Natural killer cell (primary cell): ENCODE measurements at regions not wholly inside any gene's neighbourhood (a gene's known extent, or its start where the extent isn't known, plus 50 kb on each side); places are given as distances from the start of the nearest gene placed in this dataset.

Experiments
- ATAC-seq, 3 donors: fragments of 150-1000 bp in 2 of 3; fragments of 200-7000 bp in 1 of 3; cut with Tn5 transposase; 1 replicate in 1 of 3; 2 replicates in 2 of 3; pipeline ENCODE4 v1.10.0; 2021; ENCODE audit warnings: mild to moderate bottlenecking in 2 of 3, moderate library complexity in 2 of 3
- DNase-seq, 2 donors: peaks; one replicate each; pipeline versions ENCODE4 v3.0.0 to v3.0.0-alpha.2; 2013 to 2021; ENCODE audit warnings: mixed read lengths in 1 of 2
- H3K27ac ChIP-seq: one replicate; pipeline ENCODE4 v1.5.1; 2013; ENCODE audit warnings: mild to moderate bottlenecking, low read length
- H3K27me3 ChIP-seq: one replicate; pipeline ENCODE4 v1.6.1; 2013; ENCODE audit warnings: low read length; ENCODE audit not compliant: control insufficient read depth, insufficient read depth
- H3K36me3 ChIP-seq: one replicate; pipeline ENCODE4 v1.6.1; 2013; ENCODE audit warnings: low read length; ENCODE audit not compliant: control insufficient read depth, insufficient read depth
- H3K4me1 ChIP-seq: one replicate; pipeline ENCODE4 v1.6.1; 2013; ENCODE audit warnings: low read length; ENCODE audit not compliant: control insufficient read depth, insufficient read depth
- H3K4me3 ChIP-seq: one replicate; pipeline ENCODE4 v1.5.1; 2013; ENCODE audit warnings: low read length
- H3K9me3 ChIP-seq: one replicate; pipeline ENCODE4 v1.6.1; 2013; ENCODE audit warnings: low read length; ENCODE audit not compliant: control insufficient read depth, insufficient read depth
- H3K27ac Mint-ChIP-seq, 2 donors: one replicate each; pipeline ENCODE4 v1.8.0; 2022; ENCODE audit warnings: mild to moderate bottlenecking in 2 of 2, mixed read lengths in 2 of 2, moderate library complexity in 1 of 2
- H3K27me3 Mint-ChIP-seq, 2 donors: one replicate each; pipeline ENCODE4 v1.8.0; 2022; ENCODE audit warnings: low read depth in 2 of 2, mixed read lengths in 2 of 2
- H3K36me3 Mint-ChIP-seq: one replicate; pipeline ENCODE4 v1.8.0; 2022; ENCODE audit warnings: mixed read lengths
- H3K4me1 Mint-ChIP-seq, 2 donors: one replicate each; pipeline ENCODE4 v1.8.0; 2022; ENCODE audit warnings: mixed read lengths in 2 of 2
- H3K4me3 Mint-ChIP-seq: one replicate; pipeline ENCODE4 v1.8.0; 2022; ENCODE audit warnings: mild to moderate bottlenecking, moderate library complexity, mixed read lengths
- H3K9me3 Mint-ChIP-seq, 2 donors: one replicate each; pipeline ENCODE4 v1.8.0; 2022; ENCODE audit warnings: mixed read lengths in 2 of 2
- CTCF ChIP-seq: fragments of 200-600 bp; IDR thresholded peaks from one replicate; pipeline ENCODE4 v1.8.0; 2022; ENCODE audit warnings: antibody characterized with exemption
- WGBS: methylation state at CpG from one replicate; pipeline ENCODE4 v1.1.7; 2013; ENCODE audit warnings: missing lambda C conversion rate; ENCODE audit not compliant: insufficient coverage; 5-methylcytosine and 5-hydroxymethylcytosine counted together
- intact Hi-C: fragments of 100-400 bp; cut with micrococcal nuclease; formaldehyde crosslinking; loops from one replicate; pipeline ENCODE4 v1.14.2; 2022

GRCh38 chr3:74456166-74456565, 158.3 kb downstream of the CNTN3 start:
- Mint-ChIP-seq H3K27me3 (no peaks in the 10 kb centered on the region), H3K4me1 (no peaks in the 10 kb centered on the region), H3K4me3 (no peak overlapping the region), H3K36me3 (no peaks in the 10 kb centered on the region), H3K9me3 (peaks cover 11 to 21% of the 10 kb centered on the region in 2 donors), H3K27ac (no peak overlapping the region)
- ATAC-seq (no peak), DNase-seq (no peak)
- Histone ChIP-seq H3K4me1 (no peaks in the 10 kb centered on the region), H3K27me3 (no peaks in the 10 kb centered on the region), H3K9me3 (peaks cover 3% of the 10 kb centered on the region), H3K27ac (no peak overlapping the region), H3K36me3 (no peaks in the 10 kb centered on the region), H3K4me3 (no peak overlapping the region)
- TF ChIP-seq CTCF = no peak
- intact Hi-C loops = no loop called here

GRCh38 chr3:74447221-74447620, 167.2 kb downstream of the CNTN3 start:
- ATAC-seq (no peak), DNase-seq (no peak)
- intact Hi-C loops = no loop called here
- no peak overlapping the region for H3K27ac Mint-ChIP-seq
- no peaks in the 10 kb centered on the region for H3K4me1 Mint-ChIP-seq
- H3K4me3 Mint-ChIP-seq = no peak overlapping the region
- Histone ChIP-seq H3K9me3 (no peaks in the 10 kb centered on the region), H3K27me3 (no peaks in the 10 kb centered on the region), H3K4me1 (no peaks in the 10 kb centered on the region), H3K27ac (no peak overlapping the region), H3K36me3 (no peaks in the 10 kb centered on the region), H3K4me3 (no peak overlapping the region)
- H3K9me3 Mint-ChIP-seq = peaks cover 11 to 17% of the 10 kb centered on the region in 2 donors
- WGBS = 80% methylated on average over 1 of the region's 1 CpG
- H3K27me3 Mint-ChIP-seq = no peaks in the 10 kb centered on the region
- H3K36me3 Mint-ChIP-seq = no peaks in the 10 kb centered on the region
- no peak for TF ChIP-seq CTCF

- Histone ChIP-seq H3K4me1 (no peaks in the 10 kb centered on the region), H3K27me3 (no peaks in the 10 kb centered on the region), H3K27ac (no peak overlapping the region), H3K36me3 (no peaks in the 10 kb centered on the region), H3K4me3 (no peak overlapping the region), H3K9me3 (no peaks in the 10 kb centered on the region)
- WGBS = 76% methylated on average over 1 of the region's 1 CpG
- Mint-ChIP-seq H3K9me3 (peaks cover 13 to 17% of the 10 kb centered on the region in 2 donors), H3K4me3 (no peak overlapping the region), H3K27me3 (no peaks in the 10 kb centered on the region), H3K4me1 (no peaks in the 10 kb centered on the region), H3K36me3 (no peaks in the 10 kb centered on the region), H3K27ac (no peak overlapping the region)
- DNase-seq = no peak
- ATAC-seq = no peak
- TF ChIP-seq CTCF = no peak
- intact Hi-C loops = no loop called here
Measured at GRCh38 chr3:74445541-74445940, 168.9 kb downstream of the CNTN3 start.

- no peak for TF ChIP-seq CTCF
- DNase-seq (no peak), ATAC-seq (no peak)
- Mint-ChIP-seq H3K4me3 (no peak overlapping the region), H3K4me1 (no peaks in the 10 kb centered on the region), H3K27ac (no peak overlapping the region), H3K9me3 (peaks cover 14 to 15% of the 10 kb centered on the region in 2 donors), H3K27me3 (no peaks in the 10 kb centered on the region), H3K36me3 (no peaks in the 10 kb centered on the region)
- H3K27me3 ChIP-seq = no peaks in the 10 kb centered on the region
- no peak overlapping the region for H3K4me3 ChIP-seq
- no peak overlapping the region for H3K27ac ChIP-seq
- no peaks in the 10 kb centered on the region for H3K9me3 ChIP-seq
- no peaks in the 10 kb centered on the region for H3K36me3 ChIP-seq
- no peaks in the 10 kb centered on the region for H3K4me1 ChIP-seq
- intact Hi-C loops = no loop called here
Measured at GRCh38 chr3:74443102-74443501, 171.4 kb downstream of the CNTN3 start.
